ENCODE measurements at regions not wholly inside any gene's neighbourhood (a gene's known extent, or its start where the extent isn't known, plus 50 kb on each side); places are given as distances from the start of the nearest gene placed in this dataset.

DNA sequence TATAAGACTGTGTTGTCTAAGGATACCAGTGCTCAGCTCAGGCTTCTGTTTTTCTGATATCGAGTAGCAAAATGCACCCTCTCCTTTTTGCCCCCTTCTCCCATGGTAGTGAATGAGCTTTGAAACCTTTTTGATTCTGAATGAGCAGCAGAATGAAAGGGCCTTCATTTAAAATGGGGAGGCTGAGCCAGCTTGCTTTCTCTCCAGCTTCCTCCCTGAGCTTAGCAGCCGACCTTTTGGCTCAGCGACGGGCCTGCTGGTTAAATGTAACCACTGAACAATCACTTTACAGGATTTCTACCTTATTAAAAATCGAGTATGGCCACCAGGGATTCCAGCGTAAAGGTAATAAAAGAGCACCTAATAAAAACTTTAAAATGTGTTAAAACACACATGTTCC, 133.7 kb upstream of the SPACA1 start:
- Histone ChIP-seq H3K23me2 (ENCODE audit: insufficient read length, low read depth, low read length, poor library complexity, severe bottlenecking) (no peaks in the 10 kb centered on the region), H2AK5ac (ENCODE audit: insufficient read length, low read length) (no peak overlapping the region), H4K5ac (ENCODE audit: insufficient read length, low read depth, low read length) (no peak overlapping the region), H4K91ac (ENCODE audit: insufficient read length, low read depth, low read length) (no peak overlapping the region), H3T11ph (ENCODE audit: low read length) (no peak overlapping the region), H3K27ac (ENCODE audit: insufficient read length, low read depth, low read length) (no peak overlapping the region), H2BK12ac (ENCODE audit: insufficient read length, low read depth, low read length) (no peak overlapping the region), H2BK15ac (ENCODE audit: low read depth, low read length) (no peak overlapping the region), H3K9me3 (ENCODE audit: control insufficient read depth, low read depth, low read length) (no peaks in the 10 kb centered on the region), H3K79me2 (ENCODE audit: insufficient read depth, low read length) (no peaks in the 10 kb centered on the region), H3K18ac (ENCODE audit: insufficient read length, low read depth, low read length) (no peak overlapping the region), H4K20me1 (ENCODE audit: control insufficient read depth, insufficient read depth, insufficient read length) (no peaks in the 10 kb centered on the region), H4K8ac (replicated peaks; ENCODE audit: insufficient read length, low read depth, low read length) (no peak overlapping the region), H3K4me2 (ENCODE audit: insufficient read depth, insufficient read length, low read length) (no peak overlapping the region), H2AFZ (ENCODE audit: low read length) (peak overlapping the region; percentile 64), H3K4me1 (ENCODE audit: insufficient read depth, low read length) (no peaks in the 10 kb centered on the region; the same call in 1 of the 2 replicates), H3K9ac (ENCODE audit: extremely low read depth, insufficient read length, low read length) (no peak overlapping the region), H2BK120ac (ENCODE audit: low read depth, low read length, poor library complexity, severe bottlenecking) (no peak overlapping the region), H3K79me1 (ENCODE audit: insufficient read depth, low read depth, low read length, poor library complexity, severe bottlenecking) (no peaks in the 10 kb centered on the region), H3K23ac (ENCODE audit: insufficient read length, low read depth, low read length) (no peak overlapping the region), H3K4ac (ENCODE audit: low read depth, low read length) (no peak overlapping the region), H3K56ac (ENCODE audit: insufficient read length, low read depth, low read length) (no peak overlapping the region), H2BK5ac (ENCODE audit: insufficient read length, low read length) (no peak overlapping the region), H3K27me3 (ENCODE audit: insufficient read depth, low read length) (no peaks in the 10 kb centered on the region), H2BK20ac (ENCODE audit: low read depth, low read length, poor library complexity, severe bottlenecking) (no peak overlapping the region), H3K14ac (ENCODE audit: insufficient read depth, low read length) (no peak overlapping the region)
- whole genome bisulfite sequencing (ENCODE audit: extremely low coverage, insufficient read length, low lambda C conversion rate) = no CpG with 5 or more reads among the region's 6 CpGs
- Mint-ChIP-seq H3K4me1 (peaks cover 16 to 26% of the 10 kb centered on the region in 2 experiments), H3K27ac (peak overlapping the region; percentile 5 to 85 (median 75); a peak in 3 of 7 replicates), H3K4me3 (no peak overlapping the region), H3K9me3 (peaks cover 5 to 7% of the 10 kb centered on the region in 2 experiments; a peak in 4 of 5 replicates), H3K36me3 (ENCODE audit: insufficient read depth in 1 of 3, low read depth in 3 of 3) (peaks cover 2 to 11% (median 8%) of the 10 kb centered on the region in 3 experiments; a peak in 3 of 7 replicates), H3K27me3 (ENCODE audit: low read depth) (no peaks in the 10 kb centered on the region; the same call in 1 of the 2 replicates)
- DNase-seq = no peak
- TF ChIP-seq, protein P1, sequence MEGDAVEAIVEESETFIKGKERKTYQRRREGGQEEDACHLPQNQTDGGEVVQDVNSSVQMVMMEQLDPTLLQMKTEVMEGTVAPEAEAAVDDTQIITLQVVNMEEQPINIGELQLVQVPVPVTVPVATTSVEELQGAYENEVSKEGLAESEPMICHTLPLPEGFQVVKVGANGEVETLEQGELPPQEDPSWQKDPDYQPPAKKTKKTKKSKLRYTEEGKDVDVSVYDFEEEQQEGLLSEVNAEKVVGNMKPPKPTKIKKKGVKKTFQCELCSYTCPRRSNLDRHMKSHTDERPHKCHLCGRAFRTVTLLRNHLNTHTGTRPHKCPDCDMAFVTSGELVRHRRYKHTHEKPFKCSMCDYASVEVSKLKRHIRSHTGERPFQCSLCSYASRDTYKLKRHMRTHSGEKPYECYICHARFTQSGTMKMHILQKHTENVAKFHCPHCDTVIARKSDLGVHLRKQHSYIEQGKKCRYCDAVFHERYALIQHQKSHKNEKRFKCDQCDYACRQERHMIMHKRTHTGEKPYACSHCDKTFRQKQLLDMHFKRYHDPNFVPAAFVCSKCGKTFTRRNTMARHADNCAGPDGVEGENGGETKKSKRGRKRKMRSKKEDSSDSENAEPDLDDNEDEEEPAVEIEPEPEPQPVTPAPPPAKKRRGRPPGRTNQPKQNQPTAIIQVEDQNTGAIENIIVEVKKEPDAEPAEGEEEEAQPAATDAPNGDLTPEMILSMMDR (conservative IDR thresholded peaks at IDR 0.05) = no peak
